Limb (tissue), 2 donors: ENCODE measurements at regions not wholly inside any gene's neighbourhood (a gene's known extent, or its start where the extent isn't known, plus 50 kb on each side); places are given as distances from the start of the nearest gene placed in this dataset.

Source experiments
- DNase-seq, 2 donors: peaks; one replicate each; pipeline ENCODE4 v3.0.0-alpha.2; 2016; ENCODE audit errors: extremely low spot score in 2 of 2

DNA sequence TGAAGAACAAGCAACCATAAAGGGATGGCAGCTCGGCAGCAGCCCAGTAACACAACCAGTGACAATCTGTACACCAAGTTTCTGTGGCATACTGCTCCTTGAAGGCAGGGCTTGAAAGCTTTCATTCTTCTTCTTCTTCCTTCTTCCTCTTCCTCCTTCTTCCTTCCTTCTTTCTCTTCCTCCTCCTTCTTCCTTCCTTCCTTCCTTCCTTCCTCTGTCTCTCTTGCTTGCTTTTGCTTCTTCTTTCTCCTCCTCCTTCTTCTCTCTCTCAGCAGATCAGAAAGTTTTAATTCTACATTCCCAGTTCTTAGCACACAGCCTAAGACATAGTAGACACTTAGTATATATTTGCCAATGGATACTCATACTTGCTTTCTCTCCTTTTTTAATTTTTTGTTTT is 95.9 kb downstream of the GLUL start:
- no peak for DNase-seq

DNA sequence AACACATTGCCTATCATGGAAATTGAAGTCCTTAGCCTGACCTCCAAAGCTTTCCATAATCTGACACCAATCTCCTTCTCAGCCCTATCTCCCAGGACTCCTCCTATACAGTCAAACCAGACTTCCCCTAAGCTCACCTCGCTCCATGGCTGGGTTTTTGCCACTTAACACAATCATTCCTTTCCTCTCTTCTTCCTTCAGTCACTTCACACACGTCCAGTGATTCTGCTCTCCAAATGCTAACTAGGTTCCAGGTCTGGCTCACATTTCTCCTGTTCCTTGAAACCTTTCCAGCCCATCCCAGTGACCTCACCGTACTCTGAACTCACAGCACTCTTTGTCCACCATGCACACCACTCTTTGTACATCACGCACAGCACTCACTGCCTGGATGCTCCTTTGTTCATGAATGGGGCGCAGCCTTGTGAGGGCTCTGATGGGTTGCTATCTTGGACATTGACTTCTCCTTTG is 98.4 kb downstream of the GLUL start:
- no peak for DNase-seq

DNA sequence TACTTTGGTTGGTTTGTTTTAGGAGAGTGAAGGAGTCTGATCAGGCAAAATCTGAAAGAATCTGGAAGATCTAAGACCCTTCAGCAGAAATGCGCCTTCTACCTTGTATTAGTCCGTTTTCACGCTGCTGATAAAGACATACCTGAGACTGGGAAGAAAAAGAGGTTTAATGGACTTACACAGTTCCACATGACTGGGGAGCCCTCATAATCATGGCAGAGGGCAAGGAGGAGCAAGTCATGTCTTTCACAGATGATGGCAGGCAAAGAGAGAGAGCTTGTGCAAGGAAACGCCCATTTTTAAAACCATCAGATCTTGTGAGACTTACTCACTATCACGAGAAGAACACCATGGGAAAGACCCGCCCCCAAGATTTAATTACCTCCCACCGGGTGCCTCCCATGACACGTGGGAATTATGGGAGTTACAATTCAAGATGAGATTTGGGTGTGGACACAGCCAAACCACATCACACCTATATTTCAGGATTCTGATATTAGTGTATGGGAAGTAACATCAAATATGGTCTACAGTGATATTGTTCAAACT is 99.3 kb downstream of the GLUL start:
- DNase-seq, result no peak

- no peak for DNase-seq
These were observed 99.9 kb downstream of the GLUL start for GRCh38 chr1:182291584-182292192.

GRCh38 chr1:182288749-182289604 is 102.6 kb downstream of the GLUL start:
- DNase-seq, result no peak

- no peak for DNase-seq
These were observed 104.8 kb downstream of the GLUL start for GRCh38 chr1:182286761-182287160.

DNA sequence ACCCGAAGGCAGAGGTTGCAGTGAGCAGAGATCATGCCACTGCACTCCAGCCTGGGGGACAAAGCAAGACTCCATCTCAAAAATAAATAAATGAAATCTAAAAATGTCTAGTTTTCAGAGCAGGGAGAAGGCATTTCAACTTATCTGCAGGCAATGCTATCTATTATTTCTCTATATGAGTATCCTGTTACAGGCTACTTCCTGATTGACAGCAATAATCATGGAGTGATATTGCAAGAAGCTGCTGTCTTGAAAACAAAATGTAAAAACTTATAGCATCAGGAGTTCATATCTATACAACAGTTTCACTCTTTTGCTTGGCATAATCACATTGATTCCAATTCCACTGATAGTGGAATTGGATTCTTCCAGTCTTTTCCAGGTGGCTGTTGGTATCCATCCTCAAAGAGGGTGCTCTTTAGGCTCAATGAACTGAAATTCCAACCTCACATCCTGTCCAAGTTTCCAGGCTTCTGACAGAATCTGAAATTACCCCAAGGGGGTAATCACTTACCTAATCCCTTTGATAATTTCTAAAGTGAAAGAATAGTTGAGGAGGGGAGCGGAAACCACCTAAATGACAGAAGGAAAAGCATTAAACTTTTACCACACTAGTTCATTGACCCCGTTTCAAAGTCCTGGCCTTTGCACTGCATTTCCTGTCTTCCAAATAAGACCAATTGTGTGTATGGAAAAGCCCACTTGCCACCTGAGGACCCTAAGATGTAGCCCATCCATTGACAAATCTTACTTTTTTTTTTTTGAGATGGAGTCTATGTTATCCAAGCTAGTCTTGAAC is 107.6 kb downstream of the GLUL start:
- DNase-seq, result no peak

DNA sequence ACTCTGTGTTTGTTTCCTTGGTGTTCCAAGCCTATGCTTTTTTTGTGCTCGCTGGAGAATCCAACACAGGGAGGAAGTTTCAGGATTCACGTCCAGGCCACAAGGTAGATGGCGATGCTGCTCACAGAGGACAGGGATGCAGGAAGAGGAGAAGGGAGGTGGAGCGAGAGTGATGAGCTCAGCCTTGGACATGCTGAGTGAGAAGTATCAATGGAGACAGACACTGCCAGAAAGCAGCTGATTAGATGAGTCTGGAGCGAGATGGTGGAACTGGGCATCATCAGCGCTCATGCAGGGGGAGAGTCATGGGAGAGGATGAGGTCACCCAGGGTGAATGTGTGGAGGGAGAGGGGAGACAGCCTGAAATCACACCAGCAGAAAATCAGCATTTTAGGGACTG is 110.0 kb downstream of the GLUL start:
- DNase-seq, result no peak

GRCh38 chr1:182280504-182280900 is 111.1 kb downstream of the GLUL start:
- no peak for DNase-seq

DNA sequence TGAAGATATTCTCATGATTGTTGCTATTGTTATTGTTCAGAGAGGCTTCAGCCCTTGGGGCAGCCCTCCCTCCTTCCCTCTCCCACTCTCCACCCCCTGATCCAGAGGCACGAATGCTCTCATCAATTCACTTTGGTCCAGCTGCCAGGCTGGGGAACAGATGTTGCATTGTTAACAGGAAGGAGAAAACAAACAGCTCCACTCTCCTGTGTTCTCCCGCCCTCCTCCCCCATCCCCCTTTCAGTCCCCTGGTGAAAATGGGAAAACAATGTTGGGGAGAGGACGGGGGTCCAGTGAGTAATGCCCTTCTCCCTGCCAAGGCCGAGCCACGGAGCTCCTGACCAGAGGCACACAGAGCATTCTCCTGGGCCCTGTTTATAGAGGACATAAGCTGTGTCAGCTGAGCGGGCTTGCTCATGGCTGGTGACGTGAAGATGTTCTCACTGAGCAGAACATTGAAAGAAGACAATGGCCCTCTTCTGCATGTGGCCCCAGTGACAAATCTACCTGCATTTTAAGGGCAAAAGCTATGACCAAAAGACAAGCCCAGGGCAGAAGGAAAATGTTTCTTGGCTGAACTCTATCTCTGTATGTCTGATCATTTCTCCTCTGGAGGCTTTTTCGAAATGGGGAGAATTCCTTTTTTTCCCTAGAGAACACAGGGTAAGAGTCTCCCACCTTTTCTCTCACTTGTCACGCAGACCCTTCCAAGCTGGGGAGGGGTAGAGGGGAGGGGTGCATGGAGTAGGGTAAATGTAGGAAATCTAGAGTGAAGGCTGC is 111.7 kb downstream of the GLUL start:
- DNase-seq, result peak; percentile 51 to 59

GRCh38 chr1:182279302-182279701 is 112.3 kb downstream of the GLUL start:
- DNase-seq, result no peak

GRCh38 chr1:182278144-182279054 is 113.2 kb downstream of the GLUL start:
- no peak for DNase-seq

DNA sequence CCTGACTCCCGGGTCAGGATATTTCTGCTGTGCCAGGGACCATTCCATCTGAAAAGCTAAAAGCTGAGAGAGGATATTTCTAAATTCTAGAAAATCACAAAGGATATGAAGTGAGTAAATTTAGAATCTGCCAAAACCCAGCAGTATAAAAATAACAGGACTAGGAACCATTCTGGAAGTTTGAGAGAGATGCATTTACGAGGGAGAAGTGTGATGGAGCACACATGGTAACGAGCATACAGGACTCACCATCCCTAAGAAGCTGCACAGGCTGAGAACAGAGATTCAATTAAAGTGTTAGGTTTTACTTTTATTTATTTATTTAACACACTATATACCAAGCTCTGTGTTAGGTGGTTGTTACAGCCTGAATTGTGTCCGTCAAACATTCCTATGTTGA is 116.3 kb downstream of the GLUL start:
- no peak for DNase-seq

GRCh38 chr1:182274618-182275017 is 117.0 kb downstream of the GLUL start:
- DNase-seq, result no peak

GRCh38 chr1:182270731-182271130 is 120.9 kb downstream of the GLUL start:
- no peak for DNase-seq

- DNase-seq, result no peak
These were observed 122.5 kb downstream of the GLUL start for GRCh38 chr1:182269097-182269496.

- DNase-seq, result no peak
These were observed 122.9 kb downstream of the GLUL start for GRCh38 chr1:182268669-182269068.

DNA sequence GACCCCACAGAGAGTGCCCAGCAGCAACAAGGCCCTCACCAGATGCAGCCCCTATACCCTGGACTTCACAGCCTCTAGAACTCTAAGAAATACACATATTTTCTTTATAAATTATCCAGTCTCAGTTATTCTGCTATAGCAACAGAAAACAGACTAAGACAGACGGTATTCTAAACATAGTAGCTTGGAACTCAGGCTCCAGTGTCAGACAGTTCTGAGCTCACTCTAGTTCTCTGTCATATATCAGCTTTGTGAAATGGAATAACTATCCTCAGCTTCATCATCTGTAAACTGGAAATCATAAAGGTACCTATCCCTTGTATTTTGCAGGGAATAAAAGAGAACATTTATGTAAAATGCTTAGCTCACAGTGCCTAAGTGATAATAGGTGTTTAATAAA is 127.4 kb downstream of the GLUL start:
- no peak for DNase-seq

GRCh38 chr1:182263706-182264105 is 127.9 kb downstream of the GLUL start:
- no peak for DNase-seq

- no peak for DNase-seq
These were observed 129.2 kb downstream of the GLUL start for GRCh38 chr1:182262425-182262824.
